ENCODE measurements at regions not wholly inside any gene's neighbourhood (a gene's known extent, or its start where the extent isn't known, plus 50 kb on each side); places are given as distances from the start of the nearest gene placed in this dataset.

GRCh38 chr2:67663776-67664175, 266.6 kb downstream of the ETAA1 start:
- Histone ChIP-seq H2AFZ (ENCODE audit: low read depth, low read length) (no peak overlapping the region), H3K79me2 (replicated peaks; ENCODE audit: insufficient read depth, low read length) (no peaks in the 10 kb centered on the region), H3K9ac (ENCODE audit: low read length) (no peak overlapping the region), H3F3A (ENCODE audit: insufficient read depth, low read length, poor library complexity, severe bottlenecking) (no peaks in the 10 kb centered on the region), H3K4me3 (ENCODE audit: low read length) (no peak overlapping the region), H3K27me3 (ENCODE audit: insufficient read depth, low read depth, low read length) (no peaks in the 10 kb centered on the region), H3K4me2 (ENCODE audit: low read length) (no peak overlapping the region), H3K27ac (ENCODE audit: low read length) (no peak overlapping the region), H3K9me2 (ENCODE audit: insufficient read depth, low read length) (no peaks in the 10 kb centered on the region), H3K9me3 (ENCODE audit: low read length) (no peaks in the 10 kb centered on the region), H4K20me1 (ENCODE audit: insufficient read depth) (no peaks in the 10 kb centered on the region), H3K36me3 (ENCODE audit: insufficient read depth, low read length) (no peaks in the 10 kb centered on the region)
- TF ChIP-seq SMC3 (conservative IDR thresholded peaks at IDR 0.05; ENCODE audit: poor library complexity) (no peak), REST (IDR thresholded peaks at IDR 0.05; ENCODE audit: borderline replicate concordance) (no peak), TAF1 (IDR thresholded peaks at IDR 0.05; ENCODE audit: low read depth) (no peak), MXI1 (conservative IDR thresholded peaks at IDR 0.05; ENCODE audit: poor library complexity, severe bottlenecking) (no peak), EZH2 (IDR thresholded peaks at IDR 0.05; ENCODE audit: borderline replicate concordance, insufficient read depth, low read length, poor library complexity, severe bottlenecking) (no peak), POLR2AphosphoS5 (IDR thresholded peaks at IDR 0.05) (no peak), RAD21 (conservative IDR thresholded peaks at IDR 0.05) (no peak), EP300 (conservative IDR thresholded peaks at IDR 0.05; ENCODE audit: poor library complexity, severe bottlenecking) (no peak), CTCF (IDR thresholded peaks at IDR 0.05; ENCODE audit: poor library complexity, severe bottlenecking) (no peak)

- Histone ChIP-seq H3K4me2 (ENCODE audit: low read length) (no peak overlapping the region), H2AFZ (ENCODE audit: low read depth, low read length) (no peak overlapping the region)
Observed at GRCh38 chr2:67666386-67667053, 269.4 kb downstream of the ETAA1 start.

More at GRCh38 chr2:67666386-67667053, 269.4 kb downstream of the ETAA1 start:
- H3K27ac ChIP-seq (ENCODE audit: low read length): no peak overlapping the region
- no peak overlapping the region for H3K9ac ChIP-seq (ENCODE audit: low read length)
- H3K27me3 ChIP-seq (ENCODE audit: insufficient read depth, low read depth, low read length): no peaks in the 10 kb centered on the region
- no peaks in the 10 kb centered on the region for H4K20me1 ChIP-seq (ENCODE audit: insufficient read depth)
- no peak overlapping the region for H3K4me3 ChIP-seq (ENCODE audit: low read length)
- H3F3A ChIP-seq (ENCODE audit: insufficient read depth, low read length, poor library complexity, severe bottlenecking): no peaks in the 10 kb centered on the region
- no peaks in the 10 kb centered on the region for H3K36me3 ChIP-seq (ENCODE audit: insufficient read depth, low read length)
- no peaks in the 10 kb centered on the region for H3K79me2 ChIP-seq (replicated peaks; ENCODE audit: insufficient read depth, low read length)
- no peaks in the 10 kb centered on the region for H3K9me2 ChIP-seq (ENCODE audit: insufficient read depth, low read length)
- H3K9me3 ChIP-seq (ENCODE audit: low read length): no peaks in the 10 kb centered on the region
- TF ChIP-seq CTCF (IDR thresholded peaks at IDR 0.05; ENCODE audit: poor library complexity, severe bottlenecking) (no peak), POLR2AphosphoS5 (IDR thresholded peaks at IDR 0.05) (peak; percentile 32)

Measured in neural cell (in vitro differentiated cells).